ENCODE measurements at regions not wholly inside any gene's neighbourhood (a gene's known extent, or its start where the extent isn't known, plus 50 kb on each side); places are given as distances from the start of the nearest gene placed in this dataset.

- no TSS peak for BruUV-seq (replicated peaks)
- Histone ChIP-seq H3K4me3 (no peak overlapping the region), H3K27me3 (ENCODE audit: control insufficient read depth in 2 of 2, insufficient read depth in 2 of 2, low read length in 2 of 2) (no peaks in the 10 kb centered on the region), H4K20me1 (replicated peaks; ENCODE audit: control insufficient read depth, insufficient read depth, low read length) (no peaks in the 10 kb centered on the region), H3K36me3 (ENCODE audit: control insufficient read depth, insufficient read depth, low read length) (no peaks in the 10 kb centered on the region), H3K27ac (ENCODE audit: extremely low read depth, low read depth, low read length) (no peak overlapping the region), H3K79me2 (ENCODE audit: control insufficient read depth, insufficient read depth, low read length) (no peaks in the 10 kb centered on the region), H2AFZ (ENCODE audit: low read depth, low read length) (no peak overlapping the region), H3K9ac (ENCODE audit: insufficient read depth in 1 of 2, low read depth in 2 of 2, low read length in 2 of 2) (no peak overlapping the region), H3K9me3 (replicated peaks; ENCODE audit: control insufficient read depth, insufficient read depth, low read depth, low read length) (no peaks in the 10 kb centered on the region), H3K4me2 (ENCODE audit: insufficient read depth, low read length) (no peak overlapping the region), H3K4me1 (replicated peaks in 1 of 2; ENCODE audit: control insufficient read depth in 2 of 2, insufficient read depth in 2 of 2, low read length in 2 of 2) (no peaks in the 10 kb centered on the region), H3K9me1 (ENCODE audit: control insufficient read depth, insufficient read depth, low read length) (no peaks in the 10 kb centered on the region)
- POLR2A ChIA-PET = no interaction called here
- intact Hi-C loops (cut with micrococcal nuclease) = no loop called here
- FAIRE-seq = no peak
- in situ Hi-C loops (cut with MboI) = no loop called here
- no peak for ATAC-seq
- DNase-seq (ENCODE audit: extremely low read depth in 1 of 4, low spot score in 3 of 4) = no peak
- 0% methylated on average over 2 of the region's 2 CpGs for WGBS (ENCODE audit: insufficient coverage, low coverage, missing lambda C conversion rate)
- CTCF ChIA-PET (ENCODE audit: low intra/inter-chr PET ratio) = no interaction called here
- TF ChIP-seq ZNF75A (CRISPR knock-in tag; IDR thresholded peaks at IDR 0.05) = no peak
- TF ChIP-seq, protein P1, sequence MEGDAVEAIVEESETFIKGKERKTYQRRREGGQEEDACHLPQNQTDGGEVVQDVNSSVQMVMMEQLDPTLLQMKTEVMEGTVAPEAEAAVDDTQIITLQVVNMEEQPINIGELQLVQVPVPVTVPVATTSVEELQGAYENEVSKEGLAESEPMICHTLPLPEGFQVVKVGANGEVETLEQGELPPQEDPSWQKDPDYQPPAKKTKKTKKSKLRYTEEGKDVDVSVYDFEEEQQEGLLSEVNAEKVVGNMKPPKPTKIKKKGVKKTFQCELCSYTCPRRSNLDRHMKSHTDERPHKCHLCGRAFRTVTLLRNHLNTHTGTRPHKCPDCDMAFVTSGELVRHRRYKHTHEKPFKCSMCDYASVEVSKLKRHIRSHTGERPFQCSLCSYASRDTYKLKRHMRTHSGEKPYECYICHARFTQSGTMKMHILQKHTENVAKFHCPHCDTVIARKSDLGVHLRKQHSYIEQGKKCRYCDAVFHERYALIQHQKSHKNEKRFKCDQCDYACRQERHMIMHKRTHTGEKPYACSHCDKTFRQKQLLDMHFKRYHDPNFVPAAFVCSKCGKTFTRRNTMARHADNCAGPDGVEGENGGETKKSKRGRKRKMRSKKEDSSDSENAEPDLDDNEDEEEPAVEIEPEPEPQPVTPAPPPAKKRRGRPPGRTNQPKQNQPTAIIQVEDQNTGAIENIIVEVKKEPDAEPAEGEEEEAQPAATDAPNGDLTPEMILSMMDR (IDR thresholded peaks at IDR 0.05 in 2 of 3, conservative IDR thresholded peaks at IDR 0.05 in 1 of 3; ENCODE audit: insufficient read depth in 2 of 3, low read depth in 1 of 3, low read length in 3 of 3) = no peak
- no peak for TF ChIP-seq ZNF707 (CRISPR knock-in tag; conservative IDR thresholded peaks at IDR 0.05)
- TF ChIP-seq ZKSCAN8 (CRISPR knock-in tag; IDR thresholded peaks at IDR 0.05) = no peak
- TF ChIP-seq, protein P2, sequence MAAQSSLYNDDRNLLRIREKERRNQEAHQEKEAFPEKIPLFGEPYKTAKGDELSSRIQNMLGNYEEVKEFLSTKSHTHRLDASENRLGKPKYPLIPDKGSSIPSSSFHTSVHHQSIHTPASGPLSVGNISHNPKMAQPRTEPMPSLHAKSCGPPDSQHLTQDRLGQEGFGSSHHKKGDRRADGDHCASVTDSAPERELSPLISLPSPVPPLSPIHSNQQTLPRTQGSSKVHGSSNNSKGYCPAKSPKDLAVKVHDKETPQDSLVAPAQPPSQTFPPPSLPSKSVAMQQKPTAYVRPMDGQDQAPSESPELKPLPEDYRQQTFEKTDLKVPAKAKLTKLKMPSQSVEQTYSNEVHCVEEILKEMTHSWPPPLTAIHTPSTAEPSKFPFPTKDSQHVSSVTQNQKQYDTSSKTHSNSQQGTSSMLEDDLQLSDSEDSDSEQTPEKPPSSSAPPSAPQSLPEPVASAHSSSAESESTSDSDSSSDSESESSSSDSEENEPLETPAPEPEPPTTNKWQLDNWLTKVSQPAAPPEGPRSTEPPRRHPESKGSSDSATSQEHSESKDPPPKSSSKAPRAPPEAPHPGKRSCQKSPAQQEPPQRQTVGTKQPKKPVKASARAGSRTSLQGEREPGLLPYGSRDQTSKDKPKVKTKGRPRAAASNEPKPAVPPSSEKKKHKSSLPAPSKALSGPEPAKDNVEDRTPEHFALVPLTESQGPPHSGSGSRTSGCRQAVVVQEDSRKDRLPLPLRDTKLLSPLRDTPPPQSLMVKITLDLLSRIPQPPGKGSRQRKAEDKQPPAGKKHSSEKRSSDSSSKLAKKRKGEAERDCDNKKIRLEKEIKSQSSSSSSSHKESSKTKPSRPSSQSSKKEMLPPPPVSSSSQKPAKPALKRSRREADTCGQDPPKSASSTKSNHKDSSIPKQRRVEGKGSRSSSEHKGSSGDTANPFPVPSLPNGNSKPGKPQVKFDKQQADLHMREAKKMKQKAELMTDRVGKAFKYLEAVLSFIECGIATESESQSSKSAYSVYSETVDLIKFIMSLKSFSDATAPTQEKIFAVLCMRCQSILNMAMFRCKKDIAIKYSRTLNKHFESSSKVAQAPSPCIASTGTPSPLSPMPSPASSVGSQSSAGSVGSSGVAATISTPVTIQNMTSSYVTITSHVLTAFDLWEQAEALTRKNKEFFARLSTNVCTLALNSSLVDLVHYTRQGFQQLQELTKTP (IDR thresholded peaks at IDR 0.05; ENCODE audit: low read depth in 1 of 2, partially characterized antibody in 2 of 2) = no peak
- TF ChIP-seq BACH1 (tag; IDR thresholded peaks at IDR 0.05) = no peak
- TF ChIP-seq, protein P3, sequence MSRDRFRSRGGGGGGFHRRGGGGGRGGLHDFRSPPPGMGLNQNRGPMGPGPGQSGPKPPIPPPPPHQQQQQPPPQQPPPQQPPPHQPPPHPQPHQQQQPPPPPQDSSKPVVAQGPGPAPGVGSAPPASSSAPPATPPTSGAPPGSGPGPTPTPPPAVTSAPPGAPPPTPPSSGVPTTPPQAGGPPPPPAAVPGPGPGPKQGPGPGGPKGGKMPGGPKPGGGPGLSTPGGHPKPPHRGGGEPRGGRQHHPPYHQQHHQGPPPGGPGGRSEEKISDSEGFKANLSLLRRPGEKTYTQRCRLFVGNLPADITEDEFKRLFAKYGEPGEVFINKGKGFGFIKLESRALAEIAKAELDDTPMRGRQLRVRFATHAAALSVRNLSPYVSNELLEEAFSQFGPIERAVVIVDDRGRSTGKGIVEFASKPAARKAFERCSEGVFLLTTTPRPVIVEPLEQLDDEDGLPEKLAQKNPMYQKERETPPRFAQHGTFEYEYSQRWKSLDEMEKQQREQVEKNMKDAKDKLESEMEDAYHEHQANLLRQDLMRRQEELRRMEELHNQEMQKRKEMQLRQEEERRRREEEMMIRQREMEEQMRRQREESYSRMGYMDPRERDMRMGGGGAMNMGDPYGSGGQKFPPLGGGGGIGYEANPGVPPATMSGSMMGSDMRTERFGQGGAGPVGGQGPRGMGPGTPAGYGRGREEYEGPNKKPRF (IDR thresholded peaks at IDR 0.05; ENCODE audit: low read depth, low read length) = no peak
- TF ChIP-seq BHLHE40 (IDR thresholded peaks at IDR 0.05; ENCODE audit: low read length) = no peak
- TF ChIP-seq EP300 (IDR thresholded peaks at IDR 0.05; ENCODE audit: low read length) = no peak
- no peak for TF ChIP-seq EWSR1 (IDR thresholded peaks at IDR 0.05; ENCODE audit: borderline replicate concordance, low read depth, partially characterized antibody)
- TF ChIP-seq ZNF639 (CRISPR knock-in tag; conservative IDR thresholded peaks at IDR 0.05 in 1 of 2, IDR thresholded peaks at IDR 0.05 in 1 of 2) = no peak
- no peak for TF ChIP-seq PHB (CRISPR knock-in tag; IDR thresholded peaks at IDR 0.05)
Observed at GRCh38 chr9:82532504-82533180, 530.3 kb downstream of the RASEF start.

Data from K562 (cell line).